Fibroblast of lung (primary cell): ENCODE measurements at regions not wholly inside any gene's neighbourhood (a gene's known extent, or its start where the extent isn't known, plus 50 kb on each side); places are given as distances from the start of the nearest gene placed in this dataset.

Experiments used
- EZH2 ChIP-seq: IDR thresholded peaks from 2 replicates; pipeline ENCODE4 v1.5.1; 2012; ENCODE audit warnings: low read length, control low read depth, mild to moderate bottlenecking; ENCODE audit errors: missing control alignments
- TF ChIP-seq, protein P1 (sequence below), 2 donors: IDR thresholded peaks in 1 of 2; conservative IDR thresholded peaks in 1 of 2; 1 replicate in 1 of 2; 2 replicates in 1 of 2; pipeline ENCODE4 v1.5.1; 2011 to 2012; ENCODE audit warnings: low read length in 2 of 2, control low read depth in 1 of 2, inconsistent platforms in 1 of 2, low read depth in 1 of 2, mild to moderate bottlenecking in 1 of 2

- TF ChIP-seq, protein P1, sequence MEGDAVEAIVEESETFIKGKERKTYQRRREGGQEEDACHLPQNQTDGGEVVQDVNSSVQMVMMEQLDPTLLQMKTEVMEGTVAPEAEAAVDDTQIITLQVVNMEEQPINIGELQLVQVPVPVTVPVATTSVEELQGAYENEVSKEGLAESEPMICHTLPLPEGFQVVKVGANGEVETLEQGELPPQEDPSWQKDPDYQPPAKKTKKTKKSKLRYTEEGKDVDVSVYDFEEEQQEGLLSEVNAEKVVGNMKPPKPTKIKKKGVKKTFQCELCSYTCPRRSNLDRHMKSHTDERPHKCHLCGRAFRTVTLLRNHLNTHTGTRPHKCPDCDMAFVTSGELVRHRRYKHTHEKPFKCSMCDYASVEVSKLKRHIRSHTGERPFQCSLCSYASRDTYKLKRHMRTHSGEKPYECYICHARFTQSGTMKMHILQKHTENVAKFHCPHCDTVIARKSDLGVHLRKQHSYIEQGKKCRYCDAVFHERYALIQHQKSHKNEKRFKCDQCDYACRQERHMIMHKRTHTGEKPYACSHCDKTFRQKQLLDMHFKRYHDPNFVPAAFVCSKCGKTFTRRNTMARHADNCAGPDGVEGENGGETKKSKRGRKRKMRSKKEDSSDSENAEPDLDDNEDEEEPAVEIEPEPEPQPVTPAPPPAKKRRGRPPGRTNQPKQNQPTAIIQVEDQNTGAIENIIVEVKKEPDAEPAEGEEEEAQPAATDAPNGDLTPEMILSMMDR (conservative IDR thresholded peaks at IDR 0.05 in 1 of 2, IDR thresholded peaks at IDR 0.05 in 1 of 2; ENCODE audit: low read depth in 1 of 2, low read length in 2 of 2): no peak
- no peak for TF ChIP-seq EZH2
Measured at GRCh38 chrX:9372866-9373265, 92.0 kb upstream of the TBL1X start.
